ENCODE measurements at regions not wholly inside any gene's neighbourhood (a gene's known extent, or its start where the extent isn't known, plus 50 kb on each side); places are given as distances from the start of the nearest gene placed in this dataset.

DNA sequence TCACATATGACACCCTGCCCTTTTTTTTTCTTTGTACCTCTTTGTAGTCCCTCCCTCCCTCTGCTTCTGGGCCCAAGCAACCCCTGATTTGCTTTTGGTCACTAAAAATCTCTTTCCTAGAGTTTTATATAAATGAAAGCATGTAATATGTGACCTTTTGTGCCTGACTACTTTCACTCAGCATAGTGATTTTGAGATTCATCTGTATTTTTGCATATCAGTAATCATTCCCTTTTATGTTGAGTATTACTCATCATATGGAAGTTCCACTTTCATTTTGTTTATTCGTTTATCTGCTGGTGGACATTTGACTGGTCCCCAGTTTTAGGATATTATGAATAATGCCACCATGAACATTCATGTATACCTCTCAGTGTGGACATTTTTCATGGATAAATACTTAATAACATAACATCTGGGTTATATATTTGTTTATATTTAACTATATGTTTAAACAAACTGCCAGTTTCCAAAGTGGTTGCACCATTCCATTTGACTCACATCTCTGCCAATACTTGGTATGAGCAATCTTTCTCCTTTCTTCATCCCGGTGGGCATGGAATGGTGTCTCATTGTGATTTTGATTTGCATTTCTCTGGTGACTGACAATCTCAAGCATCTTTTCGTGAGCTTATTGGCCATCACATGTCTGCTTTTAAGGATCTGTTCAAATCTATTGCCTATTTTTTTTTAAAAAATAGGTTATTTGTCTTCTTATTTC, 115.7 kb upstream of the S1PR3 start:
- Histone ChIP-seq H3K14ac (ENCODE audit: insufficient read depth, low read length) (no peak overlapping the region), H3K27me3 (ENCODE audit: insufficient read depth, low read length) (no peaks in the 10 kb centered on the region), H4K5ac (ENCODE audit: insufficient read length, low read depth, low read length) (no peak overlapping the region), H2AK5ac (ENCODE audit: insufficient read length, low read length) (no peak overlapping the region), H3K23me2 (ENCODE audit: insufficient read length, low read depth, low read length, poor library complexity, severe bottlenecking) (no peaks in the 10 kb centered on the region), H3K79me2 (ENCODE audit: insufficient read depth, low read length) (no peaks in the 10 kb centered on the region), H2AFZ (ENCODE audit: low read length) (no peak overlapping the region), H3K18ac (ENCODE audit: insufficient read length, low read depth, low read length) (no peak overlapping the region), H4K8ac (replicated peaks; ENCODE audit: insufficient read length, low read depth, low read length) (no peak overlapping the region), H3K27ac (ENCODE audit: insufficient read length, low read depth, low read length) (no peak overlapping the region), H3K9me3 (ENCODE audit: control insufficient read depth, low read depth, low read length) (no peaks in the 10 kb centered on the region), H2BK20ac (ENCODE audit: low read depth, low read length, poor library complexity, severe bottlenecking) (no peak overlapping the region), H3K4ac (ENCODE audit: low read depth, low read length) (no peak overlapping the region), H3K4me2 (ENCODE audit: insufficient read depth, insufficient read length, low read length) (no peak overlapping the region), H4K20me1 (ENCODE audit: control insufficient read depth, insufficient read depth, insufficient read length) (no peaks in the 10 kb centered on the region), H2BK12ac (ENCODE audit: insufficient read length, low read depth, low read length) (no peak overlapping the region), H2BK5ac (ENCODE audit: insufficient read length, low read length) (no peak overlapping the region), H2BK120ac (ENCODE audit: low read depth, low read length, poor library complexity, severe bottlenecking) (no peak overlapping the region), H3K79me1 (ENCODE audit: insufficient read depth, low read depth, low read length, poor library complexity, severe bottlenecking) (no peaks in the 10 kb centered on the region), H3K9ac (ENCODE audit: extremely low read depth, insufficient read length, low read length) (no peak overlapping the region), H2BK15ac (ENCODE audit: low read depth, low read length) (no peak overlapping the region), H3K56ac (ENCODE audit: insufficient read length, low read depth, low read length) (no peak overlapping the region), H3K4me1 (ENCODE audit: insufficient read depth, low read length) (no peaks in the 10 kb centered on the region), H3T11ph (ENCODE audit: low read length) (no peak overlapping the region), H4K91ac (ENCODE audit: insufficient read length, low read depth, low read length) (no peak overlapping the region), H3K23ac (ENCODE audit: insufficient read length, low read depth, low read length) (no peak overlapping the region)
- no peak overlapping the region for H3K4me3 Mint-ChIP-seq
- TF ChIP-seq, protein P1, sequence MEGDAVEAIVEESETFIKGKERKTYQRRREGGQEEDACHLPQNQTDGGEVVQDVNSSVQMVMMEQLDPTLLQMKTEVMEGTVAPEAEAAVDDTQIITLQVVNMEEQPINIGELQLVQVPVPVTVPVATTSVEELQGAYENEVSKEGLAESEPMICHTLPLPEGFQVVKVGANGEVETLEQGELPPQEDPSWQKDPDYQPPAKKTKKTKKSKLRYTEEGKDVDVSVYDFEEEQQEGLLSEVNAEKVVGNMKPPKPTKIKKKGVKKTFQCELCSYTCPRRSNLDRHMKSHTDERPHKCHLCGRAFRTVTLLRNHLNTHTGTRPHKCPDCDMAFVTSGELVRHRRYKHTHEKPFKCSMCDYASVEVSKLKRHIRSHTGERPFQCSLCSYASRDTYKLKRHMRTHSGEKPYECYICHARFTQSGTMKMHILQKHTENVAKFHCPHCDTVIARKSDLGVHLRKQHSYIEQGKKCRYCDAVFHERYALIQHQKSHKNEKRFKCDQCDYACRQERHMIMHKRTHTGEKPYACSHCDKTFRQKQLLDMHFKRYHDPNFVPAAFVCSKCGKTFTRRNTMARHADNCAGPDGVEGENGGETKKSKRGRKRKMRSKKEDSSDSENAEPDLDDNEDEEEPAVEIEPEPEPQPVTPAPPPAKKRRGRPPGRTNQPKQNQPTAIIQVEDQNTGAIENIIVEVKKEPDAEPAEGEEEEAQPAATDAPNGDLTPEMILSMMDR (conservative IDR thresholded peaks at IDR 0.05), result no peak
- H3K9me3 Mint-ChIP-seq, result no peaks in the 10 kb centered on the region
- peaks cover 4% of the 10 kb centered on the region for H3K27me3 Mint-ChIP-seq (ENCODE audit: low read depth)
- no CpG with 5 or more reads among the region's 3 CpGs for WGBS (ENCODE audit: extremely low coverage, insufficient read length, low lambda C conversion rate)
- H3K36me3 Mint-ChIP-seq (ENCODE audit: insufficient read depth in 1 of 3, low read depth in 3 of 3), result no peaks in the 10 kb centered on the region
- H3K4me1 Mint-ChIP-seq, result no peaks in the 10 kb centered on the region
- H3K27ac Mint-ChIP-seq, result no peak overlapping the region
- DNase-seq, result no peak

Data from H9 (cell line).